ENCODE measurements at regions not wholly inside any gene's neighbourhood (a gene's known extent, or its start where the extent isn't known, plus 50 kb on each side); places are given as distances from the start of the nearest gene placed in this dataset.

- H2AFZ ChIP-seq (ENCODE audit: low read length), result no peak overlapping the region
- TF ChIP-seq CTCF (conservative IDR thresholded peaks at IDR 0.05; ENCODE audit: low read length) (no peak), EZH2phosphoT487 (IDR thresholded peaks at IDR 0.05; ENCODE audit: borderline replicate concordance) (no peak)
- no peaks in the 10 kb centered on the region for H4K20me1 ChIP-seq (ENCODE audit: insufficient read depth, low read length, poor library complexity, severe bottlenecking)
- no peaks in the 10 kb centered on the region for H3K27me3 ChIP-seq (ENCODE audit: insufficient read depth, low read length, poor library complexity, severe bottlenecking)
- no peak overlapping the region for H3K9ac ChIP-seq (ENCODE audit: low read depth, low read length, poor library complexity, severe bottlenecking)
- H3K4me2 ChIP-seq (ENCODE audit: low read depth, low read length, poor library complexity, severe bottlenecking), result no peak overlapping the region
- H3F3A ChIP-seq (ENCODE audit: low read depth), result no peaks in the 10 kb centered on the region
- H3K4me3 ChIP-seq (ENCODE audit: low read length, poor library complexity, severe bottlenecking), result no peak overlapping the region
- H3K36me3 ChIP-seq (ENCODE audit: insufficient read depth, low read length), result no peaks in the 10 kb centered on the region
- no peaks in the 10 kb centered on the region for H3K9me2 ChIP-seq (replicated peaks; ENCODE audit: low read depth, low read length)
- no peaks in the 10 kb centered on the region for H3K4me1 ChIP-seq (ENCODE audit: insufficient read depth, low read length, poor library complexity, severe bottlenecking)
- H3K9me3 ChIP-seq (ENCODE audit: insufficient read depth, low read depth, low read length), result no peaks in the 10 kb centered on the region
- H3K79me2 ChIP-seq (ENCODE audit: insufficient read depth, low read length), result no peaks in the 10 kb centered on the region
Observed at GRCh38 chr3:11904157-11904556, 57.5 kb upstream of the TAMM41 start.

- Histone ChIP-seq H2AFZ (ENCODE audit: low read length) (no peak overlapping the region), H3K4me1 (ENCODE audit: insufficient read depth, low read length, poor library complexity, severe bottlenecking) (no peaks in the 10 kb centered on the region), H3K9me2 (replicated peaks; ENCODE audit: low read depth, low read length) (no peaks in the 10 kb centered on the region), H3K4me2 (ENCODE audit: low read depth, low read length, poor library complexity, severe bottlenecking) (no peak overlapping the region), H3K27me3 (ENCODE audit: insufficient read depth, low read length, poor library complexity, severe bottlenecking) (no peaks in the 10 kb centered on the region), H3F3A (ENCODE audit: low read depth) (no peaks in the 10 kb centered on the region), H3K79me2 (ENCODE audit: insufficient read depth, low read length) (no peaks in the 10 kb centered on the region), H4K20me1 (ENCODE audit: insufficient read depth, low read length, poor library complexity, severe bottlenecking) (no peaks in the 10 kb centered on the region), H3K9ac (ENCODE audit: low read depth, low read length, poor library complexity, severe bottlenecking) (no peak overlapping the region), H3K36me3 (ENCODE audit: insufficient read depth, low read length) (no peaks in the 10 kb centered on the region), H3K4me3 (ENCODE audit: low read length, poor library complexity, severe bottlenecking) (no peak overlapping the region), H3K9me3 (ENCODE audit: insufficient read depth, low read depth, low read length) (no peaks in the 10 kb centered on the region)
- no peak for TF ChIP-seq CTCF (conservative IDR thresholded peaks at IDR 0.05; ENCODE audit: low read length)
Observed at GRCh38 chr3:11906407-11906806, 59.7 kb upstream of the TAMM41 start.

- Histone ChIP-seq H3K4me2 (ENCODE audit: low read depth, low read length, poor library complexity, severe bottlenecking) (no peak overlapping the region), H3K9me2 (replicated peaks; ENCODE audit: low read depth, low read length) (no peaks in the 10 kb centered on the region), H3K36me3 (ENCODE audit: insufficient read depth, low read length) (no peaks in the 10 kb centered on the region), H3F3A (ENCODE audit: low read depth) (no peaks in the 10 kb centered on the region), H3K9me3 (ENCODE audit: insufficient read depth, low read depth, low read length) (no peaks in the 10 kb centered on the region), H3K4me1 (ENCODE audit: insufficient read depth, low read length, poor library complexity, severe bottlenecking) (no peaks in the 10 kb centered on the region), H3K4me3 (ENCODE audit: low read length, poor library complexity, severe bottlenecking) (no peak overlapping the region), H3K27me3 (ENCODE audit: insufficient read depth, low read length, poor library complexity, severe bottlenecking) (no peaks in the 10 kb centered on the region), H2AFZ (ENCODE audit: low read length) (no peak overlapping the region), H4K20me1 (ENCODE audit: insufficient read depth, low read length, poor library complexity, severe bottlenecking) (no peaks in the 10 kb centered on the region), H3K79me2 (ENCODE audit: insufficient read depth, low read length) (no peaks in the 10 kb centered on the region), H3K9ac (ENCODE audit: low read depth, low read length, poor library complexity, severe bottlenecking) (no peak overlapping the region)
- no peak for TF ChIP-seq CTCF (conservative IDR thresholded peaks at IDR 0.05; ENCODE audit: low read length)
- TF ChIP-seq EZH2phosphoT487 (IDR thresholded peaks at IDR 0.05; ENCODE audit: borderline replicate concordance), result no peak
Observed at GRCh38 chr3:11907667-11908660, 61.3 kb upstream of the TAMM41 start.
